ENCODE measurements at regions not wholly inside any gene's neighbourhood (a gene's known extent, or its start where the extent isn't known, plus 50 kb on each side); places are given as distances from the start of the nearest gene placed in this dataset.

GRCh38 chr10:44326474-44327030 lies 58.3 kb downstream of the CXCL12 start:
- H3K4me3 ChIP-seq, result no peak overlapping the region
- ATAC-seq (no peak), DNase-seq (no peak)
- H3K27me3 ChIP-seq, result no peaks in the 10 kb centered on the region
- H3K9me3 ChIP-seq, result no peaks in the 10 kb centered on the region
- no peaks in the 10 kb centered on the region for H3K4me1 ChIP-seq
- no peaks in the 10 kb centered on the region for H3K36me3 ChIP-seq
- H3K27ac ChIP-seq, result no peak overlapping the region
- intact Hi-C loops (cut with DNase I), result no loop called here
- TF ChIP-seq CTCF (IDR thresholded peaks at IDR 0.05), result no peak

- DNase-seq (no peak), ATAC-seq (no peak)
- TF ChIP-seq CTCF (IDR thresholded peaks at IDR 0.05), result no peak
- no peak overlapping the region for H3K4me3 ChIP-seq
- H3K27me3 ChIP-seq, result no peaks in the 10 kb centered on the region
- no peaks in the 10 kb centered on the region for H3K4me1 ChIP-seq
- intact Hi-C loops (cut with DNase I), result no loop called here
- no peak overlapping the region for H3K27ac ChIP-seq
- no peaks in the 10 kb centered on the region for H3K9me3 ChIP-seq
- H3K36me3 ChIP-seq, result no peaks in the 10 kb centered on the region
These were observed 59.1 kb downstream of the CXCL12 start for GRCh38 chr10:44325596-44326307.

GRCh38 chr10:44325157-44325556 lies 59.7 kb downstream of the CXCL12 start:
- H3K4me1 ChIP-seq, result no peaks in the 10 kb centered on the region
- H3K4me3 ChIP-seq, result no peak overlapping the region
- ATAC-seq (peak; percentile 84), DNase-seq (no peak)
- H3K27me3 ChIP-seq, result no peaks in the 10 kb centered on the region
- no peak overlapping the region for H3K27ac ChIP-seq
- no peak for TF ChIP-seq CTCF (IDR thresholded peaks at IDR 0.05)
- intact Hi-C loops (cut with DNase I), result no loop called here
- no peaks in the 10 kb centered on the region for H3K36me3 ChIP-seq
- no peaks in the 10 kb centered on the region for H3K9me3 ChIP-seq

- no peak for TF ChIP-seq CTCF (IDR thresholded peaks at IDR 0.05)
- ATAC-seq (no peak), DNase-seq (no peak)
- intact Hi-C loops (cut with DNase I), result no loop called here
- Histone ChIP-seq H3K4me3 (no peak overlapping the region), H3K4me1 (no peaks in the 10 kb centered on the region), H3K36me3 (no peaks in the 10 kb centered on the region), H3K27ac (no peak overlapping the region), H3K27me3 (no peaks in the 10 kb centered on the region), H3K9me3 (no peaks in the 10 kb centered on the region)
These were observed 61.1 kb downstream of the CXCL12 start for GRCh38 chr10:44323838-44324237.

- DNase-seq (no peak), ATAC-seq (no peak)
- no peaks in the 10 kb centered on the region for H3K27me3 ChIP-seq
- H3K27ac ChIP-seq, result no peak overlapping the region
- intact Hi-C loops (cut with DNase I), result no loop called here
- H3K9me3 ChIP-seq, result no peaks in the 10 kb centered on the region
- no peaks in the 10 kb centered on the region for H3K36me3 ChIP-seq
- no peak overlapping the region for H3K4me3 ChIP-seq
- no peak for TF ChIP-seq CTCF (IDR thresholded peaks at IDR 0.05)
- no peaks in the 10 kb centered on the region for H3K4me1 ChIP-seq
These were observed 62.8 kb downstream of the CXCL12 start for GRCh38 chr10:44322137-44322536.
